Calu3 (cell line): ENCODE measurements at regions not wholly inside any gene's neighbourhood (a gene's known extent, or its start where the extent isn't known, plus 50 kb on each side); places are given as distances from the start of the nearest gene placed in this dataset.

Experiments
- BruUV-seq: library from RNA; stranded (reverse); fragments of 400-500 nt; replicated peaks from 2 replicates; lab custom pipeline; 2021; lab: Mats Ljungman, UMichigan
- CTCF ChIA-PET: fragments of 300-600 bp; sonication (Branson Sonifier 250); formaldehyde crosslinking; loops from one replicate; lab custom pipeline; 2022; ENCODE audit warnings: antibody characterized with exemption; lab: Charles Lee
- DNase-seq: peaks from one replicate; pipeline ENCODE4 v3.0.0; 2022
- H3K27ac Mint-ChIP-seq: one replicate; pipeline ENCODE4 v1.8.0; 2022; ENCODE audit warnings: mixed read lengths; ENCODE audit not compliant: unreplicated experiment
- H3K27me3 Mint-ChIP-seq: one replicate; pipeline ENCODE4 v1.8.0; 2022; ENCODE audit warnings: mixed read lengths; ENCODE audit not compliant: unreplicated experiment
- H3K36me3 Mint-ChIP-seq: one replicate; pipeline ENCODE4 v1.8.0; 2022; ENCODE audit warnings: mild to moderate bottlenecking, moderate library complexity, mixed read lengths; ENCODE audit not compliant: insufficient read depth, unreplicated experiment
- H3K4me1 Mint-ChIP-seq: one replicate; pipeline ENCODE4 v1.8.0; 2022; ENCODE audit warnings: mild to moderate bottlenecking, low read depth, mixed read lengths; ENCODE audit not compliant: unreplicated experiment
- H3K4me3 Mint-ChIP-seq: one replicate; pipeline ENCODE4 v1.8.0; 2022; ENCODE audit warnings: mild to moderate bottlenecking, low read depth, moderate library complexity, mixed read lengths; ENCODE audit not compliant: unreplicated experiment
- H3K9me3 Mint-ChIP-seq: one replicate; pipeline ENCODE4 v1.8.0; 2022; ENCODE audit warnings: low read depth, mixed read lengths; ENCODE audit not compliant: unreplicated experiment
- intact Hi-C: fragments of 100-400 bp; cut with micrococcal nuclease; formaldehyde crosslinking; loops from one replicate; pipeline ENCODE4 v1.10.0; 2022; ENCODE audit not compliant: unreplicated experiment
- TF ChIP-seq, protein P1 (sequence below): fragments of 200-600 bp; IDR thresholded peaks from one replicate; pipeline ENCODE4 v1.8.0; 2022; ENCODE audit warnings: antibody characterized with exemption; ENCODE audit not compliant: unreplicated experiment

DNA sequence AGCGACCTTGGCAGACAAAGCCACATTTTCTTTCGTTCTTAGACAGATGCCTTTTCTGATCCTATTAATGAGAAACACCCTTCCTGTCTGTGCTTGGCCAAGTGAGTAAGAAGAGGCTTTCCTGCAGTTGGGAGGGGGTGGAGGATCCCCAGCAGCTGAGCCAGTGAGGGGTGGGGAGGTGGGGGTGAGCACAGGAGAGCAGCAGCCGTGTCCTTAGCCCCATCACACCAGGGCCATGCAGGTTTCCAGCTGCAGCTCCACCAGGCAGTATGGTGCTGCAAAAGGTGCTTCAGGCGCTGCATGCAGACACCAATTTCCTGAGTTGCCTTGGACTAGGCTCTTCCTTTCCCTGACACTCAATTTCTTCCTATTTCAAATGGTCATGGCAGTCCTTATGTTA lies 123.3 kb upstream of the SIX2 start:
- intact Hi-C loops: no loop called here
- CTCF ChIA-PET: no interaction called here
- Mint-ChIP-seq H3K27me3 (no peaks in the 10 kb centered on the region), H3K27ac (no peak overlapping the region), H3K36me3 (no peaks in the 10 kb centered on the region), H3K4me3 (no peak overlapping the region), H3K9me3 (no peaks in the 10 kb centered on the region), H3K4me1 (peaks cover 8% of the 10 kb centered on the region)
- BruUV-seq: no TSS peak
- TF ChIP-seq, protein P1, sequence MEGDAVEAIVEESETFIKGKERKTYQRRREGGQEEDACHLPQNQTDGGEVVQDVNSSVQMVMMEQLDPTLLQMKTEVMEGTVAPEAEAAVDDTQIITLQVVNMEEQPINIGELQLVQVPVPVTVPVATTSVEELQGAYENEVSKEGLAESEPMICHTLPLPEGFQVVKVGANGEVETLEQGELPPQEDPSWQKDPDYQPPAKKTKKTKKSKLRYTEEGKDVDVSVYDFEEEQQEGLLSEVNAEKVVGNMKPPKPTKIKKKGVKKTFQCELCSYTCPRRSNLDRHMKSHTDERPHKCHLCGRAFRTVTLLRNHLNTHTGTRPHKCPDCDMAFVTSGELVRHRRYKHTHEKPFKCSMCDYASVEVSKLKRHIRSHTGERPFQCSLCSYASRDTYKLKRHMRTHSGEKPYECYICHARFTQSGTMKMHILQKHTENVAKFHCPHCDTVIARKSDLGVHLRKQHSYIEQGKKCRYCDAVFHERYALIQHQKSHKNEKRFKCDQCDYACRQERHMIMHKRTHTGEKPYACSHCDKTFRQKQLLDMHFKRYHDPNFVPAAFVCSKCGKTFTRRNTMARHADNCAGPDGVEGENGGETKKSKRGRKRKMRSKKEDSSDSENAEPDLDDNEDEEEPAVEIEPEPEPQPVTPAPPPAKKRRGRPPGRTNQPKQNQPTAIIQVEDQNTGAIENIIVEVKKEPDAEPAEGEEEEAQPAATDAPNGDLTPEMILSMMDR: no peak
- no peak for DNase-seq

DNA sequence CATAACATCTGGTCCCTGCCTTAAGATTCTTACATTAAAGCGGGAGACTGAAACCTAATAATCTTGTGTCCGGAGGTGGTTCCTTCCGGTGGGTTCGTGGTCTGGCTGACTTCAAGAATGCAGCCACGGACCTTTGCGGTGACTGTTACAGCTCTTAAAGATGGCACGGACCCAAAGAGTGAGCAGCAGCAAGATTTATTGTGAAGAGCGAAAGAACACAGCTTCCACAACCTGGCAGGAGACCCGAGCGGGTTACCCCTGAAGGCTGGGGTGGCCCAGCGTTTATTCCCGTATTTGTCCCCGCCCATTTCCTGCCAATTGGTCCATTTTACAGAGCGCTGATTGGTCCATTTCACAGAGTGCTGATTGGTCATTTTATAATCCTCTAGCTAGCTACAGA lies 122.3 kb upstream of the SIX2 start:
- TF ChIP-seq, protein P1: no peak
- H3K9me3 Mint-ChIP-seq: no peaks in the 10 kb centered on the region
- no peak overlapping the region for H3K4me3 Mint-ChIP-seq
- BruUV-seq: no TSS peak
- no peak for DNase-seq
- intact Hi-C loops: no loop called here
- no peaks in the 10 kb centered on the region for H3K27me3 Mint-ChIP-seq
- H3K36me3 Mint-ChIP-seq: no peaks in the 10 kb centered on the region
- H3K27ac Mint-ChIP-seq: no peak overlapping the region
- CTCF ChIA-PET: no interaction called here
- peaks cover 8% of the 10 kb centered on the region for H3K4me1 Mint-ChIP-seq

DNA sequence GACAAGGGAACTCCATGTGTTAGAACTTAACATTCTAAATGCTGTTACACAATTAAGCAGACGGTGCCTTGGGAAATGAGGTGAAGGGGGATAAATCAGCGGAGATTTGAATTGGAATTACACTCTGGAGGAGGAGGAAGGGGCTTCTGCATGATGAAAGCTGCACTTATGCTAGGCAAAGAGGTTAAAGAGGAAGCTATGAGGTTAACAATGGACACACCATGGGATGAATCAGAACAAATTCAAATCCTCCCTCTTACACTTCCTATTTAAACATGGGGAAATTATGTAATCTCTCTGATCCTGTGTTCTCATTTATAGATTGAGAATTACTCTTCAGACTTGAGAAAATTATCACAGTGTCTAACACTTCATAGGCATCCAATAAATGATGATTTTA lies 121.5 kb upstream of the SIX2 start:
- Mint-ChIP-seq H3K36me3 (no peaks in the 10 kb centered on the region), H3K27me3 (no peaks in the 10 kb centered on the region), H3K27ac (no peak overlapping the region), H3K4me1 (peaks cover 8% of the 10 kb centered on the region), H3K4me3 (no peak overlapping the region), H3K9me3 (no peaks in the 10 kb centered on the region)
- intact Hi-C loops: no loop called here
- BruUV-seq: no TSS peak
- CTCF ChIA-PET: no interaction called here
- no peak for DNase-seq
- TF ChIP-seq, protein P1: no peak

DNA sequence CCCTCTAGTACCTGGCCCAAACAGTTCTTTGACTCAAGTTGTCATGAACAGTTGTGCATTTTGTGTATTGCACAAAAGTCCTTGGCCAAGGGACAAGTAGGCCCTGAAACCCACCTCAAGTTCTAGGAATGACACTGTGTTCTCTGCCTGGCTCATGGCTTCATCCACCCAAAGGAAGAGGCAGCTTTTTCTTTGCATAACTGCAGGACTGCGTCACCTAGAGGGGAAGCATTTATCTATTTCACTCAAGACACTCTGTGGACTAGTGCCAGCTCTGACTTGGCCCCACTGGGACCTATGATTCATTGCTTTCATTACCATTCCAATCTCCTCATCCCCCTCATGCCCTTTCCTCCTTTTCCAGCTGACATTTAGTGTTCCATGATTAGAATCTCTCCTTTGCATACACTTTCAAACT lies 119.3 kb upstream of the SIX2 start:
- peak; percentile 64 for DNase-seq
- H3K36me3 Mint-ChIP-seq: no peaks in the 10 kb centered on the region

More for the DNA sequence above, 119.3 kb upstream of the SIX2 start:
- no peak overlapping the region for H3K4me3 Mint-ChIP-seq
- intact Hi-C loops: no loop called here
- no peak overlapping the region for H3K27ac Mint-ChIP-seq
- BruUV-seq: no TSS peak
- TF ChIP-seq, protein P1: no peak
- no peaks in the 10 kb centered on the region for H3K9me3 Mint-ChIP-seq
- CTCF ChIA-PET: interaction anchor here (0.6 to 0.9 kb wide), 4 partner anchors 9 to 201 kb away, joined by 3 read pairs; no protein-coding TSS in a partner anchor
- H3K27me3 Mint-ChIP-seq: no peaks in the 10 kb centered on the region
- peaks cover 7% of the 10 kb centered on the region for H3K4me1 Mint-ChIP-seq
